GM12878 (cell line): ENCODE measurements at regions not wholly inside any gene's neighbourhood (a gene's known extent, or its start where the extent isn't known, plus 50 kb on each side); places are given as distances from the start of the nearest gene placed in this dataset.

Experiments
- ATAC-seq: fragments of 200-7000 bp; cut with Tn5 transposase; 3 replicates; pipeline ENCODE4 v1.9.1; 2020; ENCODE audit warnings: mild to moderate bottlenecking, moderate library complexity
- BruUV-seq: library from RNA; stranded (reverse); fragments of 400-500 nt; replicated peaks from 2 replicates; lab custom pipeline; 2021; lab: Mats Ljungman, UMichigan
- CTCF ChIA-PET: fragments of 300-600 bp; sonication (Branson Sonifier 250); formaldehyde crosslinking; extraction: SDS; loops from one replicate; lab custom pipeline; 2021; ENCODE audit warnings: inconsistent platforms; lab: Yijun Ruan, JAX
- POLR2A ChIA-PET: fragments of 350-600 bp; formaldehyde crosslinking; extraction: SDS; loops from one replicate; lab custom pipeline; 2021; ENCODE audit warnings: inconsistent platforms; lab: Charles Lee
- RAD21 ChIA-PET: fragments of 300-600 bp; sonication (Branson Sonifier 250); formaldehyde crosslinking; loops from one replicate; lab custom pipeline; 2023; ENCODE audit warnings: antibody characterized with exemption; ENCODE audit not compliant: unreplicated experiment; lab: Charles Lee
- SMC1A ChIA-PET: fragments of 300-600 bp; sonication (Branson Sonifier 250); formaldehyde crosslinking; loops from one replicate; lab custom pipeline; 2023; ENCODE audit not compliant: unreplicated experiment, uncharacterized antibody; lab: Charles Lee
- DNase-seq: peaks from one replicate; pipeline ENCODE4 v3.0.0-alpha.2; 2011; ENCODE audit warnings: low read depth, low spot score
- FAIRE-seq: peaks from 3 replicates; lab custom pipeline; 2011; peaks lifted over from hg19 to GRCh38; lab: Jason Lieb, UNC
- H2AFZ ChIP-seq: 2 replicates; pipeline ENCODE4 v1.6.0; 2011; ENCODE audit warnings: low read depth, low read length, control low read depth; ENCODE audit not compliant: control insufficient read depth
- H3K27ac ChIP-seq: 2 replicates; pipeline ENCODE4 v1.5.1; 2011; ENCODE audit warnings: control low read depth; ENCODE audit not compliant: control insufficient read depth, insufficient read depth
- H3K27me3 ChIP-seq, 2 experiments: replicated peaks in 1 of 2; 2 replicates each; pipeline versions ENCODE4 v1.6.0 to v1.6.1; 2011; ENCODE audit warnings: low read length in 1 of 2; ENCODE audit not compliant: control insufficient read depth in 2 of 2, insufficient read depth in 2 of 2
- H3K36me3 ChIP-seq, 2 experiments: 2 replicates each; pipeline ENCODE4 v1.5.1; 2011; ENCODE audit warnings: low read length in 1 of 2; ENCODE audit not compliant: control insufficient read depth in 2 of 2, insufficient read depth in 2 of 2
- H3K4me1 ChIP-seq: 2 replicates; pipeline ENCODE4 v1.6.1; 2011; ENCODE audit warnings: mild to moderate bottlenecking, low read length, moderate library complexity, mixed read lengths; ENCODE audit not compliant: control insufficient read depth, insufficient read depth
- H3K4me2 ChIP-seq: 2 replicates; pipeline ENCODE4 v1.6.0; 2011; ENCODE audit warnings: control low read depth; ENCODE audit not compliant: control insufficient read depth, insufficient read depth
- H3K4me3 ChIP-seq: fragments of 200-600 bp; sonication (generic); 2 replicates; pipeline ENCODE4 v1.5.1; 2016
- H3K79me2 ChIP-seq: 2 replicates; pipeline ENCODE4 v1.6.0; 2011; ENCODE audit warnings: low read length; ENCODE audit not compliant: control insufficient read depth, insufficient read depth
- H3K9ac ChIP-seq: 2 replicates; pipeline ENCODE4 v1.8.0; 2011; ENCODE audit warnings: low read length, control low read depth, mixed read lengths; ENCODE audit not compliant: control insufficient read depth, insufficient read depth
- H3K9me3 ChIP-seq: replicated peaks from 3 replicates; pipeline ENCODE4 v1.5.1; 2011; ENCODE audit warnings: mild to moderate bottlenecking, low read length; ENCODE audit not compliant: control insufficient read depth, insufficient read depth
- H4K20me1 ChIP-seq: 2 replicates; pipeline ENCODE4 v1.6.0; 2011; ENCODE audit not compliant: control insufficient read depth, insufficient read depth
- ASH2L ChIP-seq: fragments of 300-600, 200-600 bp; sonication (generic); IDR thresholded peaks from 2 replicates; pipeline ENCODE4 v1.6.1; 2017; ENCODE audit warnings: low read depth, mild to moderate bottlenecking, borderline replicate concordance
- CBFB ChIP-seq: IDR thresholded peaks from 2 replicates; pipeline ENCODE4 v1.6.1; 2016; ENCODE audit warnings: antibody characterized with exemption, low read depth
- CEBPZ ChIP-seq: fragments of 150-350 bp; IDR thresholded peaks from 2 replicates; pipeline ENCODE4 v1.6.1; 2016; ENCODE audit warnings: low read depth, low read length
- CREB1 ChIP-seq: IDR thresholded peaks from 2 replicates; pipeline ENCODE4 v1.6.1; 2012; ENCODE audit warnings: low read depth, mild to moderate bottlenecking, inconsistent platforms
- IRF4 ChIP-seq: IDR thresholded peaks from 2 replicates; pipeline ENCODE4 v1.6.1; 2011; ENCODE audit warnings: low read depth, low read length
- JUNB ChIP-seq: IDR thresholded peaks from 2 replicates; pipeline ENCODE4 v1.6.1; 2016; ENCODE audit warnings: antibody characterized with exemption, mild to moderate bottlenecking
- KDM1A ChIP-seq: fragments of 200-600 bp; sonication (generic); IDR thresholded peaks from 2 replicates; pipeline ENCODE4 v1.6.1; 2016; ENCODE audit warnings: borderline replicate concordance
- KLF5 ChIP-seq: fragments of 450-650 bp; IDR thresholded peaks from 2 replicates; pipeline ENCODE4 v1.6.1; 2014; ENCODE audit warnings: mild to moderate bottlenecking; ENCODE audit not compliant: partially characterized antibody
- NFXL1 ChIP-seq: fragments of 450-650 bp; IDR thresholded peaks from 2 replicates; pipeline ENCODE4 v1.6.1; 2017; ENCODE audit warnings: antibody characterized with exemption, mild to moderate bottlenecking, borderline replicate concordance
- NR2C1 ChIP-seq: fragments of 450-650 bp; IDR thresholded peaks from 2 replicates; pipeline ENCODE4 v1.6.1; 2017; ENCODE audit warnings: antibody characterized with exemption, mild to moderate bottlenecking, moderate library complexity
- NR2C2 ChIP-seq: IDR thresholded peaks from 2 replicates; pipeline ENCODE4 v1.6.1; 2011; ENCODE audit warnings: borderline replicate concordance, low read depth; ENCODE audit not compliant: control insufficient read depth, insufficient read length
- NR2F1 ChIP-seq: fragments of 450-650 bp; conservative IDR thresholded peaks from 2 replicates; pipeline ENCODE4 v1.6.1; 2017; ENCODE audit warnings: mild to moderate bottlenecking
- PAX8 ChIP-seq: fragments of 450-650 bp; IDR thresholded peaks from 2 replicates; pipeline ENCODE4 v1.6.1; 2017; ENCODE audit warnings: mild to moderate bottlenecking, moderate library complexity
- PML ChIP-seq: IDR thresholded peaks from 2 replicates; pipeline ENCODE4 v1.6.1; 2012; ENCODE audit warnings: low read length, inconsistent platforms
- SMAD1 ChIP-seq: fragments of 450-650 bp; IDR thresholded peaks from 2 replicates; pipeline ENCODE4 v1.6.1; 2018; ENCODE audit warnings: mild to moderate bottlenecking, low read depth; ENCODE audit not compliant: partially characterized antibody
- SUPT20H ChIP-seq: IDR thresholded peaks from 2 replicates; pipeline ENCODE4 v1.6.1; 2011; ENCODE audit warnings: low read depth, mild to moderate bottlenecking, low read length, moderate library complexity, borderline replicate concordance; ENCODE audit not compliant: control insufficient read depth
- ZNF592 ChIP-seq: fragments of 450-650 bp; IDR thresholded peaks from 2 replicates; pipeline ENCODE4 v1.6.1; 2017; ENCODE audit warnings: mild to moderate bottlenecking, moderate library complexity
- ZNF622 ChIP-seq: fragments of 450-650 bp; IDR thresholded peaks from 2 replicates; pipeline ENCODE4 v1.6.1; 2017; ENCODE audit warnings: mild to moderate bottlenecking, inconsistent platforms
- WGBS: methylation state at CpG from one replicate; pipeline ENCODE4 v1.1.6; 2016; ENCODE audit warnings: low lambda C conversion rate; ENCODE audit not compliant: insufficient replicate concordance, insufficient coverage; ENCODE audit errors: missing lambda C conversion rate; 5-methylcytosine and 5-hydroxymethylcytosine counted together
- in situ Hi-C: fragments of 300-500 bp; cut with MboI; formaldehyde crosslinking; loops from 9 replicates; pipeline ENCODE4 v1.14.3; 2018; ENCODE audit warnings: mixed read lengths
- intact Hi-C: fragments of 100-400 bp; cut with micrococcal nuclease; formaldehyde crosslinking; loops from one replicate; pipeline ENCODE4 v1.14.2; 2022; ENCODE audit not compliant: unreplicated experiment

GRCh38 chr3:194928227-194928626 lies 242.5 kb downstream of the FAM43A start:
- no peaks in the 10 kb centered on the region for H3K4me1 ChIP-seq
- ChIA-PET SMC1A (no interaction called here), POLR2A (no interaction called here), RAD21 (no interaction called here), CTCF (no interaction called here)
- in situ Hi-C loops (no loop called here), intact Hi-C loops (no loop called here)
- DNase-seq (no peak), ATAC-seq (no peak), FAIRE-seq (no peak)
- H4K20me1 ChIP-seq: no peaks in the 10 kb centered on the region
- H3K4me2 ChIP-seq: no peak overlapping the region
- TF ChIP-seq SUPT20H (no peak), PAX8 (no peak), SMAD1 (no peak), CBFB (no peak), ZNF622 (no peak), PML (no peak), NR2C1 (no peak), IRF4 (no peak), NR2F1 (no peak), ASH2L (no peak), ZNF592 (no peak), CREB1 (no peak), NR2C2 (no peak), KDM1A (no peak), NFXL1 (no peak), CEBPZ (no peak), KLF5 (no peak), JUNB (no peak)
- H2AFZ ChIP-seq: no peak overlapping the region
- no peaks in the 10 kb centered on the region for H3K27me3 ChIP-seq
- no peaks in the 10 kb centered on the region for H3K79me2 ChIP-seq
- WGBS: 0% methylated on average over 1 of the region's 1 CpG
- no peak overlapping the region for H3K4me3 ChIP-seq
- H3K36me3 ChIP-seq: no peaks in the 10 kb centered on the region
- H3K9ac ChIP-seq: no peak overlapping the region
- no peaks in the 10 kb centered on the region for H3K9me3 ChIP-seq
- BruUV-seq: no TSS peak
- H3K27ac ChIP-seq: no peak overlapping the region
